ENCODE measurements at regions not wholly inside any gene's neighbourhood (a gene's known extent, or its start where the extent isn't known, plus 50 kb on each side); places are given as distances from the start of the nearest gene placed in this dataset.

GRCh38 chr6:75025371-75025770 is 180.5 kb downstream of the COL12A1 start:
- TF ChIP-seq CTCF (conservative IDR thresholded peaks at IDR 0.05; ENCODE audit: low read depth, low read length) = no peak
- no peak for TF ChIP-seq EZH2 (IDR thresholded peaks at IDR 0.05; ENCODE audit: low read length, unreplicated experiment)
- TF ChIP-seq EZH2phosphoT487 (IDR thresholded peaks at IDR 0.05; ENCODE audit: borderline replicate concordance, low read length) = no peak
